CD4-positive, alpha-beta T cell treated with Interleukin-1 beta for 1 hour (primary cell): ENCODE measurements at regions not wholly inside any gene's neighbourhood (a gene's known extent, or its start where the extent isn't known, plus 50 kb on each side); places are given as distances from the start of the nearest gene placed in this dataset.
"Not testable (repeated sequence)": the region's sequence is repeated elsewhere in the genome, so short reads cannot be mapped to it uniquely, and the experiment has no call there.

Experiments used
- DNase-seq, 2 donors: peaks; one replicate each; pipeline ENCODE4 v3.0.0-alpha.2; 2020 to 2022

DNA sequence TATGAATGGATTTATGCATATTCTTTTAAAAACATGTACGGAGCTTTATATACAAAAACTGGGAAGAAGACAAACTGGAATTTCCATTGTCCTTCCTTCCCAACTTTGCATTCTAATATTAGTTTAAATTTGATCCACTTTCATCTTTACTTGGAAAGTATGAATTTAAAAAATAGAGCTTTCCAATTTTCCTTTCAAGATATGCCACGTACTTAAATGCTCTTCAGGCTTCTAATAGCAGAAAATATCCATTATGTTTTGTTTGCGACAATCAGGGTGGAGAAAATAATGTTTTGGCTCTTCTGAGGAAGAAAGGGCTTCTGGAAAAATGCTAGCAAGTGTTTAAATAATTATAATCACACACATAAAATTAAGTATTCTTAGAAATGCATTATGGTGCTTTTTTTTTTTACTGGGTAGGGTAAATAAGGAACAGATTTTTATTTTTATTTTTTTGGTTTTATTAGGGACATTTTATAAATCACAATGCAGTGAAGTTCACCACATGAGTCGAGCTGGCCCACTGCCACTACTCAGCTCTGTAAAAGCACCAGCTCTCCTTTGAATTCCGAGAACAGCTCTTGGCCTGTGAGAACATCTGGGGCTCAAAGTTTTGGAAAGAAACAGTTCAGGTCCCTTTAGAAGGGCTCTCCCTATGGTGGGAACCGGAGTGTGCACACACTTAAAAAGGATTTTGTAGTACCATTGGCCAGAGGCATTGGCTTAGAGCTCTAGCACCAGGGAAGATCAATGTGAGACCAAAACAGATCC, 287.4 kb upstream of the LYPLAL1 start:
- no peak for DNase-seq

DNA sequence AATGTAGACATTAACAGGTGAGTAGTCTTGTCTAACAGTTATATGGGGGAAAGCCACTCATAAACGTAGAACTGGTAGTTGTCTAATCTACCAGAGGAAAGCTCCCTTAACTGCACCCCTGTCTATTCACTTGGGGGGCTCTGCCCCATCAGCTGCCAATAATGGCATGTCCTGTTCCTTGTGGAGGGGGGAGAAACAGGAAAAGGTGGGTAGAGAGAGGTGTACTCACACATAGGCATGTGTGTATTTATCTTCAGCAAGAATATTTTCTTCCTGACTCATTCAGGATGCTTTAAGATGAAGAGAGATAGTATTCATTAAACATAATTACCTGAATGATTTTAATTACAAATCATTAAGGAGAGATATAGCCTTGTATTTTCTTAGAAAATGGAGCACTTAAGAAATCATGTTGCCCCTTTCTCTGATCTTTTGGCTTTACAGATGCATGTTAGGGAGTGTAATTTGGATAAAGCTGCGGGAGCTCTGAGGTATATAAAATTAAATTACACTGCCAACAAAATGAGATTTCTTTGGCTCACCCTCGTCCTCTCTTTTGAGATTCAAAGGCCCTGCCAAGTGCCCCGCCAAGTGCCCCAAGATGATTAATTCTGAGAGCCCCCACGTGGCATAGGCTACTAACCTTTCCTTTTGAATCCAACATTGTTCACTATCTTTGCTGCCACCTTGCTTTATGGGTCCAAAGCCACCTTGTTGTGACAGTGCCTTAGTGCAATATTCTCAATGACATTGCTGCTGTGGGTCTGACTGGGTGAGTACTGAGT, 286.3 kb upstream of the LYPLAL1 start:
- DNase-seq, result no peak

DNA sequence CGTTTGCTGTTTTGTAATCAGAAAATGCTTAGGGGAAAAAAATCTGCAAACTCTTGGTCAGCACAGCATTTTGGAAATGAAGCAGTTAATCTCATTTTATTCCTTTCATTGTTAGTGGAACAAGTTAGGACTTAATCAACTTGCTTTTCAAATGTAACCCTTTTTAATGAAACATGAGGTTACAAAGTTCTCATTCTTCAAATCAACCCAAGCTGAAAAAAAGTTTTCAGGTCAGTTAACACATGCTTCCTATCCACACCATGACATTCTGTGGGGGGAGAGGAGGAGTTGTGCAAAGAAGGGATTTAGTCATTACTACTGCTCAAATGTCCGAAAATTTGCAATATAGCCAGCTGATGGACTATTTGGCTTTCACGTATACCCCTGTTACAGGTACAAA, 283.2 kb upstream of the LYPLAL1 start:
- no peak for DNase-seq

DNA sequence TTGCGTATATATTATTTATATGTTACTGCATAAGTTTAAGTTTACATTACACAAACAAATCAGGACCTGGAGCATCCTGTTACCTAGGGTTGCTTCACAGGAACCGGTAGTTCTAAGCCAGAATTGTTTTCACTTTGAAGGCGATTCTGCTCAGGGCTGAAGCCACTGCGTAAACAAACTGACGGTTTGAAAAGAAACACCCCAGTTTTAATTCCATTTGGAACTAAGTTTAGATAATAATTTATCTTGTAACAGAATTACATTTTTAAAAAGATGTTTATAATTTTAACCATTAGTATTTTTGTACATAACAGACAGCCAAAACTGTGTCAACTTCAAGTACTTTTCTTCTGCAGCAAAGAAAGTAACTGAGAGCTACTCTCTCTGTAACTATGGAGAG, 282.1 kb upstream of the LYPLAL1 start:
- no peak for DNase-seq

DNA sequence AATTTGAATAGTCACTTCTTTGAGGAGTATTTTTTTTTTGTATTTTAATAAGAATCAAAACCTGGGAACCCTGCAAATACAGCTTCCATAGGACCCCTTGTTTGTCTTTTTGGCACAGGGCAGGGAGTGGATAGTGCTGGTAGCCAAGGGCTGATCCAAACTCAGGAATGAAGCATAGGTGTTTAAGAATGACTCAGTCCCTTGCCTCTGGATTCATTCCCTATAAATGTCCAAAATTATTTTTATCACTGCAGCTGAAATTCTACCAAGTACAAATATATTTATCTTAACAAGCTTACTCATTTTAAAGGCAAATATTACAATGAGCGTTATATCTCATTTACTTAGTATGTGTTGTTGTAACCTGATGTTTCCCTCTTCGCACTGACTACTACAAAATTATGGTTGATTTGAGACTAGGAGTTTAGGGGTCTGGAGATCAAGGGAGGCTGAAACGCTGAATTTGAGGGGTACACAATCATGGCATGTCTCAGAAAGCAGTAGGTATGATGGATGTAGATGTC, 278.6 kb upstream of the LYPLAL1 start:
- no peak for DNase-seq

DNA sequence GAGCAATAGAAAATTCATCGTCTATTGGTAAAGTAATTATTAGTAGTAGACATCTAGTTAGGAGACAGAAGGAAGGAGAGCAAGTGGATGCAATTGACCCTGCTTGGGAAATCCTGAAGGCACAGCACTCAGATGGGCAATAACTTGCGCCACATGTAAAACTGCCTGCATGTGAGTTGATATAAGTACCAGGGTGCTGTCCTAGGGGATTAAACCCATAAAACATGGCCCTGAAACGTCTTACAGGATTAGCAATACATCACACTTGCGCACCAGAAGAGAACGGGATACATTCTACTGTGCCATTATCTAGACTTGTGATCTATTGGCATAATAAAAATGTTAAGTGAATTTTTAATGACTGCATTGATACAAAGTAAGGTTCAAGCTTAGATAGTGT, 277.5 kb upstream of the LYPLAL1 start:
- no peak for DNase-seq

DNA sequence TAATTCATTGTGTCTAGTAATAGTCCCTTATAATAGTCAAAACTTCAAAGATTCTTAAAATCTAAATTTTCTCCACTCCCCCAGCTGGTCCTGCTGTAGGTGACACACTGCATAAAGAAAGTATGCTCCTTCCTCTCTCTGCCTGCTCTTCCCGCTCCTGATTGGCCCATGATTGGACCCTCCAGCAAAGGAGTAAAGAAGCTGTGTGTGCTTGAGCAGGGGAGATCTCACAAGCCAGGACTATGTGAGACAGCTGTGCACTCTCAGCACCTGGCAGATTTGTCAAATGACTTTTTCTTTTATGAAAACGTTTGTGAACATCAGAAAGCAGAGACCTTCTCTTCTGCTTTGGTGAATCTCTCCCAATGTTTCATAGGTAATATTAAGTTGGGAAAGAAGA, 274.8 kb upstream of the LYPLAL1 start:
- no peak for DNase-seq

DNA sequence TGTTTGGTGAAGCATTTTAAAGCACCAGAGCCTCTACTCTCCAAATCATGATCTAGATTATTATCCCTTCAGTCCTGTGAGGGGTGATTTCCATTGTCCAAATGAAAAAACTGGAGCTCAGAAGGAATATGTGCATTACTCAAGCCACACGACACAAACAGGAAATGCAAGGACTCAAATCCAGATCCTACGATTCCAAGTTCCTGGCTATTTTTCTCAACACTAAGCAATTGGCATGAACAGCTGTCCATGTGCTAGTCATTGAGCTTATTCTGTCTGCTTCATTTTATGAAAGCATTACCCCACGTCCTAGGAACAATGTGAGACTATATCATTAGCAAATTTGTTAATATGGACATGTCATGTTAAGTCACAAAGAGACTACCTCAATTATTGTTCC, 273.1 kb upstream of the LYPLAL1 start:
- DNase-seq, result no peak

DNA sequence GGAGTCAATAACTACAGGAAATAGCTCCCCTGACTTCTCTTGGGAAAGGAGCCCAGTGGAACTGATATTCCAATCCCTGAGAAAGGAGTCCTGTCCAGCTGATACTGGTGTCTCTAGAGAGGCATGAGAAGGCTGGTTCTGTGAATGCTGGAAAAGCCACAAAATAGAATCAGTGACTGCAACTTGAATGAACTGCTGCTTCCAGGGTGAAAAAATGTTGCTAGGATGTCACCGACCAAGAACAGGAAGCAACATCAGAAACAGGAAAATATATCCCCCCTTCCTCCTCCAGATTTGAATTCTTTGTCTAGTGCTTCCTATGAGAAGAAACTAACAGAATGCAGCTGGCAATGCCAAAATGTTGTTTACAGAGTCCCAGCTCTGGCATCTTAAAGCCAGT, 269.3 kb upstream of the LYPLAL1 start:
- DNase-seq, result no peak

DNA sequence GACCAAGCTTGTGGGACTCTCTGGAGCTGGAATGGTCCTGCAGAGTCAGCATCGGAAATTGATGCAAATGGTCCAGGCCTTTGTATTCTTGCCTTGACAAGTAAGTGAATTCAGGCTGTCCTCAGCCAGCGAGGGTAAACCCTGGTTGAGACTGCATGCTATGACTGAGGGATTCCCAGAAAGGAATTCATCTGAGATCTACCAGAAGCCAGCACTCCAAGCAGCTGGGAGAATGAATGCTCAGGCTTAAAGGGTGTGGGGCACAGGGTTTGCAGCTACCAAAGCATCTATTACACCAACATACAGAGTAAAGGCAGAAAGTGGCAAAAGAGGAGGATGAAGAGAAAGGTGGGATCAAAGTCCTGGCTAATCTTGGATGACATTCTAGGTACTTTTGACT, 257.0 kb upstream of the LYPLAL1 start:
- DNase-seq, result no peak

DNA sequence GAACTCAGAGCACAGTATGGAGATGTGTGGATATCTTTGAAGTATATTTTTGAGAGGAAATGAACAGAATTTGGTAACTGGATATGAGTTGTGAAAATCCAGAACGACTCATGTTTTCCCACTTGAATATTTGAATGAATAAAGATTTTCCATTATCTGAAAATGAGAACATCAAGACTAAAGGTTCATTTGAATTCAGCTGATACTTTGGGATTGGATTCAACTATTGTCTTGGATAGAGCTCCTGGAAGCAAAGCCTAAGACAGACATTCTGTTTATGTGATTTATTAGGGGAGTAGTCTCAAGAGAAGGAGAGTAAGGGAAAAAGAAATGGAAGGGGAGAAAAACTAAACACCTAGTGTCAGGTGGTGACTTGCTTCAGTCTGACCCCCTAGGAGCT, 256.0 kb upstream of the LYPLAL1 start:
- no peak for DNase-seq

DNA sequence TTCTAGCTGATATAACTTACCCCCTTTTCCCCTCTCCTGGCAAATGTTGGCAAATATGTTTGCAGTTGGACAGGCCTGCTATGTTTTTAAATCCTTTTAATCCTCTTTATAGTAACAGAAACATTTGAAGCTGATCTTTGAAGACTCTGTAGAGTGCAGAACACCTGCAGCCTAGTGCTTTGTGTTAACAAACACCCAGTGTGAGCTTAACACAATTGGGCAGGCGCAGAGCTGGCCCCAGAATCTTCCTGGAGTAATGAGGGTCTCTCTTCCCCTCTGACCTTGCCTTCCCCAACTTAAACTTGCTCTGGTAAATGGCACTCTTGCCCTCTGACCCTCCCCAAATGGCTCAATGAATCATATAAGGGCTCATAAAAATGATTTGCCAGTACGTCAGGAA, 247.9 kb upstream of the LYPLAL1 start:
- DNase-seq, result no peak

DNA sequence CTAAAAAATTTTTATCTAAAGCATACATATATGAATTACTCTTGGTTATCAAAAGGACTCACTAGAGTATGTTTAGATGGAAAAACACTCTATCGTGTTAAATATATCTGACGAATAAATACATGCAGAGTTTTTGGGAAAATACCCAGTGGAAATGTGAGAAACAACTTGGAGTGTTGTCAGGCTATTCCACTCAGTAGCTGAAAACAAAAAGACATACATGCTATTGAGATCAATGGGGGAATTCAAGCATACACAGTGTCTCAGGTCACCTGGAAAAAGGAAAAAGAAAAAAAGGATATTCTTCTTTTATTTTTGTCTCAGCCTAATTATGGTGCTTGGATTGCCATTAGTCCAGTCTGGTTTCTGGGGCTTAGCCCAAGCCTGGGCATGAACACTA, 247.0 kb upstream of the LYPLAL1 start:
- no peak for DNase-seq

DNA sequence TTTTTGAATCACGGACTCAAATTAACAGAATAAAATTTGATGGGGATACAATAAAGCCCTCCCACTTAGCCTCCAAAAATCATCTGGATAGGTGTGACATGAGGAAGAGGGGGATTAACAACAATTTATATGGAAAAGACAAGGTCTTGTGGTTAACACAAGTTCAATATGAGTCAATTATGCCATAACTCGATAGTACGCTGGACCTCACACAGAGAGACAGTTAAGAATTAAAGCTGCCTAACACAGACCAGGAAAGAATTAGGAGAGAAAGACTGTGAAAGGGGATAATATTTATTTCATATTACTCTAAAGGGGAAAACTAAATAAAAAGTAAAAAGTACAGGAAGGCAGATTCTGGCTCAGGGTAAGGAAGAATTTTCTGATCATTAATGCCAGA, 243.7 kb upstream of the LYPLAL1 start:
- no peak for DNase-seq

DNA sequence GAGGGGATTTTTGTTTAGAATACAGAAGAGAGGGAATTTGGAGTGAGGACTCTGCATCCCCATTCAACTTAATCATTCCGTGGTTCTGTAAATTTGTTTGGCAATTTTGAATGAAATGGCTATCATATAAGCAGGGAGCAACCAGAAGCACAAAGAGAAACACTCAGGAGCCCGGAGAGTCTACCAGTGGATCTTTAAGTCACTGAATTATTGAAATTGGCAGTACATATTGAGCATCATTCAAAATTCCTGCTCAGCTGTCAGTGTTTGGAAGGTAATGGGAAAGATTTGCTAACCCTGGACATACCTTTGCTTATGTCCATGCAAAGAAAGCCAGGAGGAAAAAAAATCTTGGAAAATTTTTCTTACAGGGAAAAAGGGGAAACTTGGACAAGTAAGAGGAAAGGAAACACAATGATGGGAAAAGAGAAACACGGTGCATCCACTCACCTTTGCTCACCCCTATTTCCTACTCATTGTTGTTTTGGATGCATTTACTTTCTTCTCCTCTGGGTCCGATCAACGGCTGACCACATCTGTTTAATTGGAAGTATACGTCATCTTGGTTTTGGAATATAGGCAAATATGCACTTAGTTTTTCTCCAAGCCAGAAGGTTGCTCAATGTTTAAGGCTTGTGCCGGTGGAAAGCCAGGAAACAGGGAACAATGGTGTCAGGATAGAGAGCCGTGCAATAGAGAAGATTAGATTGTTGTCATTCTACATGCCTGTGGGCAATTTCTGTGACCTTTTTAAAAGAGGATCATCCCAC, 243.0 kb upstream of the LYPLAL1 start:
- DNase-seq, result no peak

DNA sequence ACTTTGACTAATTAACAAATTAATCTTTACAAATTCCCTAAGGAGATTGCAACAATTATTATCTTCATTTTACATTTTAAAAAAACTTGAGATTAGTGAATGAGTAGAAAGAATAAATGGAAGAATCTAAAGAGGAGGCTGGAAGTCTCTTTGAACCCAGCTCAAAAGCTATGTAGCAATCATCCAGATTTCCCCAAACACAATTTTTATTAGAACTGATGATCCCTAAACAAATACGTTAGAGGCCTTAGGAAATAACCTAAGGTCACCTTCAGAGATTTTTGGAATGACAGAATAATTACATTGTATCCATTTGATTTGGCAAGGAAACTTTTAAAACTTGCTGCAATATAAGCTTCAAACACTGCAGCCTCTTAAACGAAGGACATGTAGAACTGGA, 242.4 kb upstream of the LYPLAL1 start:
- no peak for DNase-seq

DNA sequence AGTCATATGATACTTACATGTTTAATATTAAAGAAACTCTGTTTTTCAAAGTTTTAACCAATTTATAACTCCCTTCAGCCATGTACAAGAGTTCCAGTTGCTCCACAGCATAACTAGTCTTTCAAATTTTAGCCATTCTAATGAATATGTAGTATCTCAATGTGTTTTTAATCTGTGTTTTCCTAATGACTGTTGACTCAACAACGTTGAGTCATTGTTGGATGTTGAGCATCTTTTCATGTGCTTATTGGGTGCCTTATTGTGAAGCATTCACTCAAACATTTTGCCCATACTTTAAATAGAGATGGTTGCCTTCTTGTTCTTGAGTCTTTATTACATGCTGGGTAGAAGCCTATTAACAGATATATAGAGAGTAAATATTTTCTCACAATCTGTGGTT, 240.2 kb upstream of the LYPLAL1 start:
- DNase-seq, result no peak

DNA sequence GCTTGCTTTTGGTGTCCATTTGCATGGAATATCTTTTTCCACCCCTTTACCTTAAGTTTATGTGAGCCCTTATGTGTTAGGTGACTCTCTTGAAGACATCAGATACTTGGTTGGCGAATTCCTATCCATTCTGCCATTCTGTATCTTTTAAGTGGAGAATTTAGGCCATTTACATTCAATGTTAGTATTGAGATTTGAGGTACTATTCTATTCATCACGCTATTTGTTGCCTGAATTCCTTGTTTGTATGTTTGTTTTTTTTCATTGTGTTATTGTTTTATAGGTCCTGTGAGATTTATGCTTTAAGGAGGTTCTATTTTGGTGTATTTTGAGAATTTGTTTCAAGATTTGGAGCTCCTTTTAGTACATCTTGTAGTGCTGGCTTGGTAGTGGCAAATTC, 238.3 kb upstream of the LYPLAL1 start:
- not testable (repeated sequence) for DNase-seq

DNA sequence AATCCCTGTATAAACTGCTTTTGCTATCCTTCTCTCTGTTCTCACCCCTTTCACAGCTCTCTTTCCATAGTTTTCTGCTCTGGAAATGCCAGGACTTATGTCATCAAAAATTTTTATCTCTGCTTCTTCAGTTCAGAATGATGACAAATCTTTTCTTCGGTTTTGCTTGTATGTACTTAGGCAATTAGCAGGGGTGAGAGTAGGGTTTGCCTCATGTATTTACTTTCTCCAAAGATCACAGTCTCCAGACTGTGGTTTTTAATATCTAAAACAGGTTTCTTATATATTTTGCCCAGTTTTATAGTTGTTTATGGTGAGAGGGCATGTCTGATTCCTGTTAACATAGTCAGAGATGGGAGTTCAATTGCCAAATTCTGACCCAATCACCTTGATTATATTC, 235.4 kb upstream of the LYPLAL1 start:
- DNase-seq, result no peak

DNA sequence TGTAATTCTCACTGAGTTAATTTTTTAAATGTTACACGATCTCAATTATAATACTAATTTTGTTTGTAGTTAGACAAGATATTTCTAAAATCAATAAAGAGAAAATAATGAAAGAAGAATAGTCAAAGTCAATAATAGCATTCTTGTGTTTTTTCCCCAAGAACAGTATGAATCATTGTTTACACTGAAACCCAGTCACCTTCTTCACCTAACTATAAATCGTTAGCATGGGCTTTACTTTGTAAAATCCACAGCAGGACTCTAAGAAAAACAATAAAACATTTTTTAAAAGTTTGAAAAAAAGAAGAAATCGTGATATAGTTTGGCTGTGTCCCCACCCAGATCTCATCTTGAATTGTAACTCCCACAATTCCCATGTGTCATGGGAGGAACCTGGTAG, 234.6 kb upstream of the LYPLAL1 start:
- DNase-seq, result no peak

DNA sequence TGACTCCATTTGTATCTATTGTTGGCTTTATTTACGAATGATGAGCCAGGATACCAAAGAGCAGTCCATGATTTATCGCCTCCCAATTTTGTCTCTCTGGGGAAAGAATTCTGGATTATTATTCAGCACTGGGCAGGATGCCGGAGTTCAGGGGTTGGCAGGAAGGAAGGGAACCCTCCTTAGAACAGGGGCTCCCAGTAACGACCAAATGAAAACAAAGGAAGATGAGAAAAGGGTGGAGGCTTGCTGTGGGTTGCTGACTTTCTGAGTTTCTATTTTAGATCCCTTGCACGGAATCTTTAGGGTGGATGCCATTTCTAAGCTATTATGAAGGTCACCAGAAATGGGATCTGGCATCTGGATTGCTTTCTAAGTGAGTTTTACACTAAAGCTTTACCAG, 231.2 kb upstream of the LYPLAL1 start:
- DNase-seq, result no peak

DNA sequence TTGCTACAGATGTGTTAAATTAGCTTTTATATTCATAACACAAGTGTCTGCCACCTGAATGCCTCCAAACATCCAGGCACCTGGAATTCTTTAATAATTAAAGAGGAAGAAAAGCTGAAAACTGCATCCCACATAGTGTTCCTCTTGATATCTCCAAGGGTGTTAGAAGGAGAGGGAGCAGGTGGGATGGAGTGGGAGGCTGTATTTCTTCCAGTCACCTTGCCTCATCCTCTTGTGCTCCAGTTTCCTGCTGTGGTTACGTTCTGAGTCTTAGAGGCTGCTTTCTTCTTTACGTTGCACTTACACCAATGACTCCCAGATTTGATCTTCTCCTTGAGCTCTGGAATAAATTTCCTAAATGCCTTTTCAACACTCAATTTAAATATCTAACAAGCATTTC, 230.3 kb upstream of the LYPLAL1 start:
- no peak for DNase-seq

DNA sequence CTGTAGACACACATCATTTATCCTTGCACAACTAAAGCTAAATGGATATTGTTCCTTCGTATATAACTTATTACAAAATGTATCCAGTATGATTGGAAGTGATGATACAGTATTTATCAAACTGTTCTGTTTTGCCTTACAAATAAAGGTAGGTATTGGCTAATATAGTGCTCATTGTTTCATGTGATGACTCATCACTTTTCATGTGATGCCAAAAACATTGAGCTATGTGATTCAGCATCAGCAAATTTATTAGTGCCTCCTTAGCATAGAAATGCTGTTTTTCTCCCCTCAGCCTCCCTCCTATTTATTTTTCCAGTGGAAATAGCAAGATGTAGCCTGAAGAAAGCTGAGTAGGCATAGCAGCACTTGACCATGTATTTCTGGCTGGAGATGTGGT, 228.6 kb upstream of the LYPLAL1 start:
- no peak for DNase-seq

DNA sequence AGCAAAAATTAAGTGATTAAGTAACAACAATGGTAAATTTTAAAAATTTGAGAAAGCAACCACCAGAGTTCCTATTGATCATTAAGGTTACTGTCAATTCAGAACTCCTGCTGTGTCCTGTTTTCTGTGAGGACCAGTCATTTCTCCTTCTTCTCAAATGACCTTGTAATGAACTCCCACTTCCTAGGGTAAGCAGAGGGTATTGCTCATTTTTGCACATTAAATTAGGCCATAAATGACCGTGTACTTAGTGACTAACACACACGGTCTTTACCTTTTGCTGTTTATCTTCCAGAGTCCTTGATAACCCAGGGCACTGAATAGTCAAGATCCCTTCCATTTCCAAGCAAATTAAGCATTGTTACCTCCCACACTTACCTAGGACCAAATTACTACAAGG, 227.5 kb upstream of the LYPLAL1 start:
- no peak for DNase-seq
